ENCODE measurements at regions not wholly inside any gene's neighbourhood (a gene's known extent, or its start where the extent isn't known, plus 50 kb on each side); places are given as distances from the start of the nearest gene placed in this dataset.
A peak's percentile ranks its signal among the peaks of the same experiment; 100 is the strongest.

DNA sequence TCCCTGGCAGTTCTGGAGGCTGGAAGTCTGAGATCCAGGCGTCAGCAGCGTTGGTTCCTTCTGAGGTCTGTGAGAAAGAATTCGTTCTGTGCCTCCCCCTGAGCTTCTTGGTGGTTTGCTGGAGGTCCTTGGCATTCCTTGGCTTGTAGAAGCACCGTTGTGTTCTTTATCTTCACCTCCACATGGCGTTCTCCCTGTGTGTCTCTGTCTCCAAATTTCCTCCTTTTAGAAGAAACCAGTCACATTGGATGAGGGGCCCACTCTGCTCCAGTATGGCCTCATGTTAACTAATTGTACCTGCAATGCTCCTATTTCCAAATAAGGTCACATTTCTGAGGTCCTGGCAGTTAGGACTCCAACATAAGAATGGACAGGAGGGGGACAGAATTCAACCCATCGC lies 73.0 kb upstream of the BACH2 start:
- Histone ChIP-seq H3K36me3 (no peaks in the 10 kb centered on the region), H3K4me1 (peaks cover 10% of the 10 kb centered on the region), H3K27me3 (no peaks in the 10 kb centered on the region), H3K9me3 (no peaks in the 10 kb centered on the region), H3K4me3 (no peak overlapping the region), H3K27ac (no peak overlapping the region)
- TF ChIP-seq, protein P1, sequence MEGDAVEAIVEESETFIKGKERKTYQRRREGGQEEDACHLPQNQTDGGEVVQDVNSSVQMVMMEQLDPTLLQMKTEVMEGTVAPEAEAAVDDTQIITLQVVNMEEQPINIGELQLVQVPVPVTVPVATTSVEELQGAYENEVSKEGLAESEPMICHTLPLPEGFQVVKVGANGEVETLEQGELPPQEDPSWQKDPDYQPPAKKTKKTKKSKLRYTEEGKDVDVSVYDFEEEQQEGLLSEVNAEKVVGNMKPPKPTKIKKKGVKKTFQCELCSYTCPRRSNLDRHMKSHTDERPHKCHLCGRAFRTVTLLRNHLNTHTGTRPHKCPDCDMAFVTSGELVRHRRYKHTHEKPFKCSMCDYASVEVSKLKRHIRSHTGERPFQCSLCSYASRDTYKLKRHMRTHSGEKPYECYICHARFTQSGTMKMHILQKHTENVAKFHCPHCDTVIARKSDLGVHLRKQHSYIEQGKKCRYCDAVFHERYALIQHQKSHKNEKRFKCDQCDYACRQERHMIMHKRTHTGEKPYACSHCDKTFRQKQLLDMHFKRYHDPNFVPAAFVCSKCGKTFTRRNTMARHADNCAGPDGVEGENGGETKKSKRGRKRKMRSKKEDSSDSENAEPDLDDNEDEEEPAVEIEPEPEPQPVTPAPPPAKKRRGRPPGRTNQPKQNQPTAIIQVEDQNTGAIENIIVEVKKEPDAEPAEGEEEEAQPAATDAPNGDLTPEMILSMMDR (IDR thresholded peaks at IDR 0.05) = no peak
- DNase-seq = no peak
- no peak for ATAC-seq
- intact Hi-C loops (cut with DNase I) = no loop called here

DNA sequence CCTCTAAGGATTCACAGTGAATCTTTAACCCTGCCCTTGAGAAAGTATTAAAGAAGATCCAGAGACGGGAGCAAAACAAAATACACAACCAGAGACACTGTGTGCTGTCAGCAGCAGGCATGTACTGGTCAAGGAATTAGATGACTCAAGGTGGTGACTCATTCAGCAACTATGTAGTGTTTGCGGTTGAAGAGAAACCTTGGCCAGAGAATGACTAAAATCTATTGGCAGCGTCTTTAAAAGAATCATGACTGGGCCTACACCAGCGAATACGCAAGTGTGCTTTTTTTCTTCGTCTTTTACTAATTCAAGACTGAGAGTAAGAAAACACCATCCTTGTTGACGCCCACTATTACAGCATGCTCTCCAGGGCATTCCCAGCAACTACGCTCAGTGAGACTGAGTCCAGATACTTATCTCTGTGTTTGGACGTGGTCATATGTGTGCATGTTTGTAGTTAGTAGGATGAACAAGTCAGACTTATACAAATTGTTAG lies 72.4 kb upstream of the BACH2 start:
- Histone ChIP-seq H3K27me3 (no peaks in the 10 kb centered on the region), H3K4me1 (peaks cover 10% of the 10 kb centered on the region), H3K9me3 (no peaks in the 10 kb centered on the region), H3K27ac (no peak overlapping the region), H3K36me3 (no peaks in the 10 kb centered on the region), H3K4me3 (no peak overlapping the region)
- intact Hi-C loops (cut with DNase I) = no loop called here
- TF ChIP-seq, protein P1 (IDR thresholded peaks at IDR 0.05) = no peak
- DNase-seq (no peak), ATAC-seq (peak; percentile 97)

DNA sequence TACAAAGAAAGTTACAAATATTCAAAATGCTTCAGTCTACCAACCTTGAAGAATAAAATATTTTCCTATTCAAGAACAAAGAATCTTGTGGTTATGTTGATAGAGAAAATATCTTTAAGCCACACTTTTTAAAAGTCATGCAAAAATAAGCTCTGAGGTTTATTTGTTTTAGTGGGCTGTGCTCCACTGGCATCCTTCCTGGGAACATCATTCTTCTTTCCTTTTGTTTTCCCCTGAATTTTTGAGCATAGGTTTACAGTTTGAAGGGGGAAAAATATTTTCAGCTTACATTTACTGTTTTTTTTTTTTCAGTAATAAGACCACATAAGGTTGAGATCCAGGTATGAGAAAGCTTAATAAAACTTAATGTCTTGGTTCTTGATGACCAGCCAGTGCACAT lies 72.0 kb upstream of the BACH2 start:
- Histone ChIP-seq H3K9me3 (no peaks in the 10 kb centered on the region), H3K4me3 (no peak overlapping the region), H3K27ac (no peak overlapping the region), H3K27me3 (no peaks in the 10 kb centered on the region), H3K36me3 (no peaks in the 10 kb centered on the region), H3K4me1 (peaks cover 10% of the 10 kb centered on the region)
- intact Hi-C loops (cut with DNase I) = no loop called here
- no peak for DNase-seq
- ATAC-seq = no peak
- TF ChIP-seq, protein P1 (IDR thresholded peaks at IDR 0.05) = no peak

DNA sequence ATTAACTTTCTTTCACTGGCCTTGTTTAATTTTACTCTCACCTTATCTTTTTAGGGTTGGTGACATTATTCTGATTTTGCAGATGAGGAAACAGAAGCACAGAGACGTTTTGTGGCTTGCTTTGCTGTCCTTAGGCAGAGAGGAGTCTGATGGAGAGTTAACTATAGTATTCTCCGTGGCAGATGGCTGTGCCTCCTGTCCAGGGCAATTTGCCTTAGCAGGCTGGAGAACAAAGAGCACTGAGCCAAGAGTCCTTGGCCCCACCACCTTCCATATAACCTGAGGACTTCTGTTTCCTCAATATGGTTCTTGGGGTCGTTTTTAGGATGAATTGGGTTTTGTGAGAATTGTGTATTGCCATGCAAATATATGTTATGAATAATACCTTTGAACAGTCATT lies 71.4 kb upstream of the BACH2 start:
- no peak overlapping the region for H3K27ac ChIP-seq
- no peaks in the 10 kb centered on the region for H3K27me3 ChIP-seq
- intact Hi-C loops (cut with DNase I) = no loop called here
- TF ChIP-seq, protein P1 (IDR thresholded peaks at IDR 0.05) = no peak
- H3K36me3 ChIP-seq = no peaks in the 10 kb centered on the region
- ATAC-seq (no peak), DNase-seq (no peak)
- H3K9me3 ChIP-seq = no peaks in the 10 kb centered on the region
- H3K4me1 ChIP-seq = peaks cover 10% of the 10 kb centered on the region
- no peak overlapping the region for H3K4me3 ChIP-seq

DNA sequence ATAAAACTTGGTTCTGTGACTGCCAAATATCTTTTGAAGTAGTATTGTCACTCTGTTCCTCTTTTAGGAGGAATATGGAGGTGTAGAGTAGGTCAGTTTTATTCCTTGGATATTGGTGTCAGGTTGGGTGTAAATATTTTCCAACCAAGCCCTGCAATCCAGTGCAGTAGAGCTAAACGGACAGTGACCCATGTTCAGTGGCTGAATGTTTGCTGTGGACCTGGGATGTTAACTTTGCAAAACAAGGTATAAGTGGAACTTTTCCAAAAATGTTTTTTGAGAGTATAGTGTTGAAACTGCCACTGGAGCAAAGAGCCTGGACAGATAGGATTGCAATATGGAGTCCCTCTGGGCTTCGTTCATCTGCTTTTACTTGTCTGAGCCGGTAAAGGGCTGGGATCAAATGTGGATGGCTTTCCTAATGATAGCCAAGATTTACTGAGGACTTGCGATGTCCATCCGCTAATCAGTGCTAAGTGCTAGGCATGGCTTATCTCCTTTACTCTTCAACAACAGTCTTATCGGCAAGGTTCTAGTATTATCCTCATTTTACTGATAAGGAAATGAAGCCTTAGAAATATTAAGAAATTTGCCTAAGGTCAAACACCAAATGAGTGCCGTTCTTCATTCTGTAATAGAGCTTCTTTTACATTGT lies 69.0 kb upstream of the BACH2 start:
- intact Hi-C loops (cut with DNase I) = no loop called here

More for the DNA sequence above, 69.0 kb upstream of the BACH2 start:
- H3K9me3 ChIP-seq = no peaks in the 10 kb centered on the region
- DNase-seq (no peak), ATAC-seq (no peak)
- H3K27me3 ChIP-seq = no peaks in the 10 kb centered on the region
- no peak overlapping the region for H3K4me3 ChIP-seq
- TF ChIP-seq, protein P1 (IDR thresholded peaks at IDR 0.05) = no peak
- H3K27ac ChIP-seq = no peak overlapping the region
- no peaks in the 10 kb centered on the region for H3K36me3 ChIP-seq
- peaks cover 10% of the 10 kb centered on the region for H3K4me1 ChIP-seq

Measured in upper lobe of right lung (tissue), 1 donor.